Sigmoid colon (tissue), 6 donors: ENCODE measurements at regions not wholly inside any gene's neighbourhood (a gene's known extent, or its start where the extent isn't known, plus 50 kb on each side); places are given as distances from the start of the nearest gene placed in this dataset.

Source experiments
- DNase-seq: peaks from one replicate; pipeline ENCODE4 v3.0.0-alpha.2; 2019
- H3K27ac ChIP-seq, 4 donors: fragments of 200-600 bp; sonication (generic); one replicate each; pipeline ENCODE4 v1.5.1; 2016 to 2019; ENCODE audit warnings: mild to moderate bottlenecking in 1 of 4
- H3K27me3 ChIP-seq, 3 donors: fragments of 200-600 bp; sonication (generic); one replicate each; pipeline ENCODE4 v1.5.1; 2019; ENCODE audit warnings: mild to moderate bottlenecking in 1 of 3
- H3K36me3 ChIP-seq, 4 donors: fragments of 200-600 bp; sonication (generic); one replicate each; pipeline ENCODE4 v1.5.1; 2016 to 2019
- H3K4me1 ChIP-seq, 4 donors: fragments of 200-600 bp; sonication (generic); one replicate each; pipeline ENCODE4 v1.5.1; 2017 to 2019
- H3K4me3 ChIP-seq, 4 donors: fragments of 200-600 bp; sonication (generic); one replicate each; pipeline ENCODE4 v1.5.1; 2017 to 2019; ENCODE audit warnings: mild to moderate bottlenecking in 2 of 4, moderate library complexity in 1 of 4
- H3K9me3 ChIP-seq, 4 donors: fragments of 200-600 bp in 3 of 4; sonication (generic) in 3 of 4; one replicate each; pipeline versions ENCODE4 v1.5.1 to v1.6.1; 2013 to 2019
- CTCF ChIP-seq, 4 experiments: fragments of 450-650 bp in 3 of 4; fragments of 200-600 bp in 1 of 4; IDR thresholded peaks; one replicate each; pipeline ENCODE4 v1.5.1; 2016 to 2019; ENCODE audit warnings: antibody characterized with exemption in 4 of 4, mild to moderate bottlenecking in 3 of 4, moderate library complexity in 2 of 4
- EP300 ChIP-seq, 4 donors: sonication (generic); formaldehyde crosslinking; IDR thresholded peaks; one replicate each; pipeline ENCODE4 v1.6.1; 2017; ENCODE audit warnings: antibody characterized with exemption in 4 of 4
- POLR2A ChIP-seq, 2 donors: fragments of 450-650 bp; IDR thresholded peaks; one replicate each; pipeline ENCODE4 v1.6.1; 2016; ENCODE audit warnings: antibody characterized with exemption in 2 of 2, mild to moderate bottlenecking in 2 of 2, moderate library complexity in 2 of 2
- POLR2AphosphoS5 ChIP-seq, 4 donors: sonication (generic); formaldehyde crosslinking; IDR thresholded peaks; one replicate each; pipeline ENCODE4 v1.6.1; 2017; ENCODE audit warnings: antibody characterized with exemption in 4 of 4
- WGBS, 2 donors: extraction: QIAGEN DNeasy Blood & Tissue Kit; methylation state at CpG; one replicate each; pipeline ENCODE4 v1.1.7; 2013; 5-methylcytosine and 5-hydroxymethylcytosine counted together
- intact Hi-C: fragments of 100-400 bp; cut with DNase I; formaldehyde crosslinking; loops from one replicate; pipeline ENCODE4 v1.15.1; 2023
- donor health status: healthy with polysubstance abuse.
- donor health status: healthy.

- Histone ChIP-seq H3K27me3 (no peaks in the 10 kb centered on the region), H3K36me3 (no peaks in the 10 kb centered on the region), H3K27ac (no peak overlapping the region), H3K9me3 (peaks cover 0 to 2% (median 0%) of the 10 kb centered on the region in 4 donors), H3K4me3 (no peak overlapping the region), H3K4me1 (no peaks in the 10 kb centered on the region)
- DNase-seq = no peak
- no peak for TF ChIP-seq POLR2AphosphoS5 (IDR thresholded peaks at IDR 0.05)
- TF ChIP-seq CTCF (IDR thresholded peaks at IDR 0.05) = no peak
- TF ChIP-seq POLR2A (IDR thresholded peaks at IDR 0.05) = no peak
- TF ChIP-seq EP300 (IDR thresholded peaks at IDR 0.05) = no peak
- 80 to 81% methylated on average over 3 of the region's 3 CpGs for WGBS, 2 donors
- intact Hi-C loops = no loop called here
Observed at GRCh38 chr11:27875831-27876775, 175.8 kb upstream of the BDNF start.

- TF ChIP-seq EP300 (IDR thresholded peaks at IDR 0.05) (no peak), POLR2A (IDR thresholded peaks at IDR 0.05) (no peak), CTCF (IDR thresholded peaks at IDR 0.05) (no peak), POLR2AphosphoS5 (IDR thresholded peaks at IDR 0.05) (no peak)
- Histone ChIP-seq H3K27me3 (no peaks in the 10 kb centered on the region), H3K9me3 (peaks cover 0 to 2% (median 0%) of the 10 kb centered on the region in 4 donors), H3K36me3 (no peaks in the 10 kb centered on the region), H3K27ac (no peak overlapping the region), H3K4me3 (no peak overlapping the region), H3K4me1 (no peaks in the 10 kb centered on the region)
- WGBS, 2 donors = 44 to 45% methylated on average over 7 of the region's 7 CpGs
- no peak for DNase-seq
- intact Hi-C loops = no loop called here
Observed at GRCh38 chr11:27874998-27875830, 175.0 kb upstream of the BDNF start.

GRCh38 chr11:27873664-27874063, 173.4 kb upstream of the BDNF start:
- no peak overlapping the region for H3K4me3 ChIP-seq
- H3K27me3 ChIP-seq = no peaks in the 10 kb centered on the region
- 29 to 74% methylated on average over 6 of the region's 6 CpGs for WGBS, 2 donors
- no peaks in the 10 kb centered on the region for H3K36me3 ChIP-seq
- no peaks in the 10 kb centered on the region for H3K4me1 ChIP-seq
- intact Hi-C loops = no loop called here
- H3K27ac ChIP-seq = no peak overlapping the region
- TF ChIP-seq CTCF (IDR thresholded peaks at IDR 0.05) (no peak), POLR2AphosphoS5 (IDR thresholded peaks at IDR 0.05) (no peak), POLR2A (IDR thresholded peaks at IDR 0.05) (no peak), EP300 (IDR thresholded peaks at IDR 0.05) (no peak)
- H3K9me3 ChIP-seq = peaks cover 0 to 2% (median 0%) of the 10 kb centered on the region in 4 donors
- DNase-seq = no peak

GRCh38 chr11:27871056-27871455, 170.8 kb upstream of the BDNF start:
- Histone ChIP-seq H3K36me3 (no peaks in the 10 kb centered on the region), H3K9me3 (peaks cover 0 to 2% (median 0%) of the 10 kb centered on the region in 4 donors), H3K27me3 (no peaks in the 10 kb centered on the region), H3K4me1 (no peaks in the 10 kb centered on the region), H3K4me3 (no peak overlapping the region), H3K27ac (no peak overlapping the region)
- intact Hi-C loops = no loop called here
- 14 to 31% methylated on average over 7 of the region's 7 CpGs for WGBS, 2 donors
- no peak for DNase-seq
- TF ChIP-seq POLR2A (IDR thresholded peaks at IDR 0.05) (no peak), POLR2AphosphoS5 (IDR thresholded peaks at IDR 0.05) (no peak), EP300 (IDR thresholded peaks at IDR 0.05) (no peak), CTCF (IDR thresholded peaks at IDR 0.05) (no peak)
